ENCODE measurements at regions not wholly inside any gene's neighbourhood (a gene's known extent, or its start where the extent isn't known, plus 50 kb on each side); places are given as distances from the start of the nearest gene placed in this dataset.

- ChIA-PET POLR2A (no interaction called here), CTCF (ENCODE audit: low intra/inter-chr PET ratio) (no interaction called here)
- H3K27me3 ChIP-seq (ENCODE audit: control insufficient read depth in 2 of 2, insufficient read depth in 2 of 2, low read length in 2 of 2), result no peaks in the 10 kb centered on the region
- H3K27ac ChIP-seq (ENCODE audit: extremely low read depth, low read depth, low read length), result no peak overlapping the region
- 83% methylated on average over 3 of the region's 3 CpGs for WGBS (ENCODE audit: insufficient coverage, low coverage, missing lambda C conversion rate)
- no peaks in the 10 kb centered on the region for H3K79me2 ChIP-seq (ENCODE audit: control insufficient read depth, insufficient read depth, low read length)
- H3K9me3 ChIP-seq (replicated peaks; ENCODE audit: control insufficient read depth, insufficient read depth, low read depth, low read length), result no peaks in the 10 kb centered on the region
- BruUV-seq (replicated peaks), result no TSS peak
- TF ChIP-seq ZNF282 (CRISPR knock-in tag; IDR thresholded peaks at IDR 0.05), result no peak
- no peak for TF ChIP-seq ZNF263 (CRISPR knock-in tag; IDR thresholded peaks at IDR 0.05; ENCODE audit: borderline replicate concordance)
- no peak for TF ChIP-seq TFAP4 (CRISPR knock-in tag; IDR thresholded peaks at IDR 0.05; ENCODE audit: borderline replicate concordance)
- TF ChIP-seq EWSR1 (IDR thresholded peaks at IDR 0.05; ENCODE audit: borderline replicate concordance, low read depth, partially characterized antibody), result no peak
- no peak for TF ChIP-seq ZNF764 (CRISPR knock-in tag; IDR thresholded peaks at IDR 0.05; ENCODE audit: low read depth)
- no peak for TF ChIP-seq ZSCAN29 (IDR thresholded peaks at IDR 0.05)
- TF ChIP-seq ZBED1 (IDR thresholded peaks at IDR 0.05), result no peak
- no peaks in the 10 kb centered on the region for H3K36me3 ChIP-seq (ENCODE audit: control insufficient read depth, insufficient read depth, low read length)
- intact Hi-C loops (cut with micrococcal nuclease), result no loop called here
- in situ Hi-C loops (cut with MboI), result no loop called here
- no peak overlapping the region for H3K4me3 ChIP-seq
- no peaks in the 10 kb centered on the region for H3K4me1 ChIP-seq (replicated peaks in 1 of 2; ENCODE audit: control insufficient read depth in 2 of 2, insufficient read depth in 2 of 2, low read length in 2 of 2)
- FAIRE-seq, result no peak
- no peaks in the 10 kb centered on the region for H3K9me1 ChIP-seq (ENCODE audit: control insufficient read depth, insufficient read depth, low read length)
- no peak overlapping the region for H2AFZ ChIP-seq (ENCODE audit: low read depth, low read length)
- DNase-seq (ENCODE audit: extremely low read depth in 1 of 4, low spot score in 3 of 4), result no peak
- H3K4me2 ChIP-seq (ENCODE audit: insufficient read depth, low read length), result no peak overlapping the region
- no peaks in the 10 kb centered on the region for H4K20me1 ChIP-seq (replicated peaks; ENCODE audit: control insufficient read depth, insufficient read depth, low read length)
- ATAC-seq, result no peak
- no peak overlapping the region for H3K9ac ChIP-seq (ENCODE audit: insufficient read depth in 1 of 2, low read depth in 2 of 2, low read length in 2 of 2)
Observed at GRCh38 chr2:215847056-215847455, 166.3 kb downstream of the MREG start.
